Mesendoderm (in vitro differentiated cells): ENCODE measurements at regions not wholly inside any gene's neighbourhood (a gene's known extent, or its start where the extent isn't known, plus 50 kb on each side); places are given as distances from the start of the nearest gene placed in this dataset.

Source experiments
- DNase-seq: peaks from one replicate; pipeline ENCODE4 v3.0.0; 2013
- H2AK5ac ChIP-seq: 2 replicates; pipeline ENCODE4 v1.6.1; 2013; ENCODE audit warnings: low read length, inconsistent platforms
- H2BK120ac ChIP-seq: 2 replicates; pipeline ENCODE4 v1.6.1; 2013; ENCODE audit warnings: low read depth, mild to moderate bottlenecking, low read length, moderate library complexity, mixed read lengths
- H2BK15ac ChIP-seq: replicated peaks from 2 replicates; pipeline ENCODE4 v1.6.1; 2013; ENCODE audit warnings: low read depth, mild to moderate bottlenecking, moderate library complexity
- H2BK5ac ChIP-seq: 2 replicates; pipeline ENCODE4 v1.6.1; 2013; ENCODE audit warnings: low read length, inconsistent platforms
- H3K18ac ChIP-seq: 2 replicates; pipeline ENCODE4 v1.6.1; 2013; ENCODE audit warnings: mild to moderate bottlenecking, low read length, mixed read lengths
- H3K23ac ChIP-seq: one replicate; pipeline ENCODE4 v1.6.1; 2013; ENCODE audit warnings: low read length
- H3K27ac ChIP-seq: 2 replicates; pipeline ENCODE4 v1.5.1; 2013; ENCODE audit warnings: low read depth, mild to moderate bottlenecking, inconsistent platforms, low read length, moderate library complexity
- H3K27me3 ChIP-seq: 2 replicates; pipeline ENCODE4 v1.6.1; 2013; ENCODE audit warnings: low read length, control low read depth, mild to moderate bottlenecking, inconsistent platforms; ENCODE audit not compliant: insufficient read depth, poor library complexity
- H3K36me3 ChIP-seq: 2 replicates; pipeline ENCODE4 v1.6.1; 2013; ENCODE audit warnings: low read length, inconsistent platforms; ENCODE audit not compliant: control insufficient read depth, insufficient read depth
- H3K4ac ChIP-seq: one replicate; pipeline ENCODE4 v1.6.1; 2013; ENCODE audit warnings: low read depth, mild to moderate bottlenecking, low read length, moderate library complexity
- H3K4me1 ChIP-seq: 2 replicates; pipeline ENCODE4 v1.6.1; 2013; ENCODE audit warnings: low read depth, low read length, inconsistent platforms; ENCODE audit not compliant: control insufficient read depth
- H3K4me2 ChIP-seq: 2 replicates; pipeline ENCODE4 v1.6.1; 2013; ENCODE audit warnings: low read length
- H3K4me3 ChIP-seq: 2 replicates; pipeline ENCODE4 v1.5.1; 2013; ENCODE audit warnings: mild to moderate bottlenecking, low read length
- H3K56ac ChIP-seq: one replicate; pipeline ENCODE4 v1.6.1; 2013; ENCODE audit warnings: low read length
- H3K79me1 ChIP-seq: 2 replicates; pipeline ENCODE4 v1.6.1; 2013; ENCODE audit warnings: low read length, inconsistent platforms
- H3K79me2 ChIP-seq: 2 replicates; pipeline ENCODE4 v1.6.1; 2013; ENCODE audit warnings: mild to moderate bottlenecking, low read length; ENCODE audit not compliant: control insufficient read depth, insufficient read depth
- H3K9ac ChIP-seq: 2 replicates; pipeline ENCODE4 v1.6.1; 2013; ENCODE audit warnings: low read length, inconsistent platforms
- H4K5ac ChIP-seq: one replicate; pipeline ENCODE4 v1.6.1; 2013; ENCODE audit warnings: low read length
- H4K8ac ChIP-seq: one replicate; pipeline ENCODE4 v1.6.1; 2013; ENCODE audit warnings: low read depth, mild to moderate bottlenecking, control low read depth, low read length, moderate library complexity
- WGBS: extraction: QIAGEN DNeasy Blood & Tissue Kit; methylation state at CpG from one replicate; pipeline ENCODE4 v1.1.7; 2013; ENCODE audit warnings: low lambda C conversion rate, missing lambda C conversion rate; ENCODE audit not compliant: insufficient coverage; ENCODE audit errors: extremely low coverage; 5-methylcytosine and 5-hydroxymethylcytosine counted together

DNA sequence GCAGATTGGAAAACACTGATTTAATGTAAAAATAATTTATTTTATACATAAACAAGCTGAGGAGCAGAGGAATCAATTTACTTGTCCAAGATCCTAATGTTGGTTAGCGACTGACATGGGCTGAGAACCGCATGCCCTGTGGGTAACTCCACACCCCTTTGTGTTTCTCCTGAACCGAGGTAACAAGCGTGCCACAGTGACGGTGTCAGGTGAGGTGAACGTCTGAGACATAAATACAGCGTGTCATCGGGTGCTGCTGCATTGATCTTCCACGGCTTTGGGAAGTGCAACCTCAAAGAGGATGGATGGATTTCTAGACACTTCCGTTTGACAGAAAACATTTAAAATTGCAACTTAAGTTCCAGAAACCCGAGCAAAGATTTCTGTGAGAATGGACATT is 386.8 kb upstream of the ADARB2 start:
- H3K18ac ChIP-seq, result no peak overlapping the region
- H3K4me3 ChIP-seq, result no peak overlapping the region
- no peak overlapping the region for H2BK120ac ChIP-seq
- no peak overlapping the region for H3K9ac ChIP-seq
- H2AK5ac ChIP-seq, result no peak overlapping the region
- H2BK5ac ChIP-seq, result no peak overlapping the region
- H4K8ac ChIP-seq, result no peak overlapping the region
- no peak overlapping the region for H3K4ac ChIP-seq
- H4K5ac ChIP-seq, result no peak overlapping the region
- no CpG with 5 or more reads among the region's 11 CpGs for WGBS
- H3K4me2 ChIP-seq, result no peak overlapping the region
- no peaks in the 10 kb centered on the region for H3K27me3 ChIP-seq
- no peaks in the 10 kb centered on the region for H3K79me2 ChIP-seq
- no peak overlapping the region for H3K27ac ChIP-seq
- H3K79me1 ChIP-seq, result no peaks in the 10 kb centered on the region
- H3K36me3 ChIP-seq, result no peaks in the 10 kb centered on the region
- no peaks in the 10 kb centered on the region for H3K4me1 ChIP-seq
- H2BK15ac ChIP-seq, result no peak overlapping the region
- H3K56ac ChIP-seq, result no peak overlapping the region
- DNase-seq, result no peak
- no peak overlapping the region for H3K23ac ChIP-seq

DNA sequence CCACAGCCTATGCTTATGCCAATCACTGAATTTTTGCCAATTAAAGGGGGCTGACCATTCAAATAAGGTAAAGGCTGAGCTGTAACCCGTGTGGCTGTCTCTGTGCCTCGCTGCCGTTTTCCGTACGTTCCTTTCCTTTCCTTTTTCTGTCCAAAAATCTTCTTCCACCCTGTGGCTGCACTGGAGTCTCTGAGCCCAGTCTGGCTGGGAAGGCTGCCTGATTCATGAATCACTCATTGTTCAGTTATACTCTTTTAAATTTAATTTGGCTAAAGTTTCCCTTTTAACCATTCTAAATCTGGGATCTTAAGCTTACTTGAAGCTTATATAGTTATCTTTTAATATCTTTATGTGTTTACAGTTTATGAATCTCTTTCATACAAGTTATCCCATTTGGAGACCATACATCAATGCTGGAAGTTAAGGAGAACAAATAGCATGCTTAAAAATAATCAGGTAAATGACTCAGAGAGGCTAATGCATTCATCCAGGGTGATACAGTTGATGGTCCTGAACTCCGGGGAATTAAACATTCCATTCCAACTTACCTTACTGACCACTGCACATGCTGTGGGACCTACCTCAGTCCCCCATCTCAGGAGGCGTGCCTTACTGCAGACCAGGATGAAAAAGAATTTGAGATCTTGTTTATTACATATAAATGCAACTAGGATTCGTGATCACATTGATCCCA is 385.3 kb upstream of the ADARB2 start:
- no peak overlapping the region for H3K4ac ChIP-seq
- no peak overlapping the region for H2BK5ac ChIP-seq
- H3K79me2 ChIP-seq, result no peaks in the 10 kb centered on the region
- no peak overlapping the region for H4K8ac ChIP-seq
- no peaks in the 10 kb centered on the region for H3K4me1 ChIP-seq
- H2BK120ac ChIP-seq, result no peak overlapping the region
- no CpG with 5 or more reads among the region's 8 CpGs for WGBS
- H3K4me3 ChIP-seq, result no peak overlapping the region
- H3K9ac ChIP-seq, result no peak overlapping the region
- no peak overlapping the region for H3K4me2 ChIP-seq
- DNase-seq, result no peak
- no peak overlapping the region for H4K5ac ChIP-seq
- no peak overlapping the region for H3K23ac ChIP-seq
- no peaks in the 10 kb centered on the region for H3K27me3 ChIP-seq
- H3K36me3 ChIP-seq, result no peaks in the 10 kb centered on the region
- H3K18ac ChIP-seq, result no peak overlapping the region
- H2AK5ac ChIP-seq, result no peak overlapping the region
- no peak overlapping the region for H3K56ac ChIP-seq
- no peaks in the 10 kb centered on the region for H3K79me1 ChIP-seq
- no peak overlapping the region for H2BK15ac ChIP-seq
- no peak overlapping the region for H3K27ac ChIP-seq

- Histone ChIP-seq H3K4me2 (no peak overlapping the region), H3K79me2 (no peaks in the 10 kb centered on the region), H3K36me3 (no peaks in the 10 kb centered on the region), H2BK5ac (no peak overlapping the region), H3K4me1 (no peaks in the 10 kb centered on the region), H3K9ac (no peak overlapping the region), H3K56ac (no peak overlapping the region), H3K23ac (no peak overlapping the region), H3K27me3 (no peaks in the 10 kb centered on the region), H2BK120ac (no peak overlapping the region), H2AK5ac (no peak overlapping the region), H3K79me1 (no peaks in the 10 kb centered on the region), H3K27ac (no peak overlapping the region), H4K5ac (no peak overlapping the region), H3K4ac (no peak overlapping the region), H4K8ac (no peak overlapping the region), H2BK15ac (no peak overlapping the region), H3K4me3 (no peak overlapping the region), H3K18ac (no peak overlapping the region)
- no peak for DNase-seq
- WGBS, result no CpG with 5 or more reads among the region's 5 CpGs
Measured at GRCh38 chr10:2121929-2122328, 384.6 kb upstream of the ADARB2 start.

DNA sequence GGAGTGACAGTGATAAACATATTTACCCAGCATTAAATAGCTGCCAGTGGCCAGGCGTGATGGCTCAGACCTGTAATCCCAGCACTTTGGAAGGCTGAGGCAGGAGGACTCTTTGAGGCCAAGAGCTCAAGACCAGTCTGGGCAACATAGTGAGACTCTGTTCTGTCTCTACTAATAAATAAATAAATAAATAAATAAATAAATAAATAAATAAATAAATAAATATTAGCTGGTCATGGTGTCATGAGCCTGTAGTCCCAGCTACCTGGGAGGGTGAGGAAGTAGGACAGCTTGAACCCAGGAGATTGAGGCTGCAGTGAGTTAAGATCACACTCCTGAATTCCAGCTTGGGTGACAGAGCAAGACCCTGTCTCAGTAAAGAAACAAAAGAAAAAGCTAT is 384.0 kb upstream of the ADARB2 start:
- Histone ChIP-seq H3K27me3 (no peaks in the 10 kb centered on the region), H3K4me1 (no peaks in the 10 kb centered on the region), H3K23ac (no peak overlapping the region), H4K8ac (no peak overlapping the region), H3K4me3 (no peak overlapping the region), H3K4me2 (no peak overlapping the region), H3K79me1 (no peaks in the 10 kb centered on the region), H3K27ac (no peak overlapping the region), H3K18ac (no peak overlapping the region), H3K4ac (no peak overlapping the region), H2AK5ac (no peak overlapping the region), H3K56ac (no peak overlapping the region), H3K36me3 (no peaks in the 10 kb centered on the region), H3K9ac (no peak overlapping the region), H2BK15ac (no peak overlapping the region), H2BK5ac (no peak overlapping the region), H4K5ac (no peak overlapping the region), H2BK120ac (no peak overlapping the region), H3K79me2 (no peaks in the 10 kb centered on the region)
- no CpG with 5 or more reads among the region's 1 CpG for WGBS
- no peak for DNase-seq

DNA sequence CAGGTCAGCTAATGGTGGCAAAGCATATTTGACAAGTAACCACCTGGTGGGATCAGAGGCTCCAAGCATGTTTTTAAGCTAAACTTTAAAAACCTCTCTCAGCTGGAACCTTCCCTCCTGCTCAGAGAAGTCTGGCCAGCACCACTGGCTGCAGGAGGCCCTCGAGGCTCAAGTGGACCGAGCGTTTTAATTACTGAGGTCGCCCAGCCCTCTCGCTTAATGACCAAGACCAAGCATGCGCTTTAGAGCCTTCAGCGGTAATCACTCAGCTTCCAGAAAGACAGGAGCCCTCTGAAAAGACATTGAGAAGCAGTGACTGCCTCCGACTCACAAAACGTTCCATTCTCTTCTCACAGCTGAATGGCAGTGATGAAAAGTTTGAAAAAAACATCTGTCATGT is 383.4 kb upstream of the ADARB2 start:
- Histone ChIP-seq H3K27me3 (no peaks in the 10 kb centered on the region), H3K4me3 (no peak overlapping the region), H3K4me1 (no peaks in the 10 kb centered on the region), H2AK5ac (no peak overlapping the region), H3K79me1 (no peaks in the 10 kb centered on the region), H3K4me2 (no peak overlapping the region), H3K27ac (no peak overlapping the region), H4K5ac (no peak overlapping the region), H3K56ac (no peak overlapping the region), H3K36me3 (no peaks in the 10 kb centered on the region), H2BK5ac (no peak overlapping the region), H3K4ac (no peak overlapping the region), H3K18ac (no peak overlapping the region), H3K9ac (no peak overlapping the region), H3K79me2 (no peaks in the 10 kb centered on the region), H3K23ac (no peak overlapping the region), H2BK120ac (no peak overlapping the region), H4K8ac (no peak overlapping the region), H2BK15ac (no peak overlapping the region)
- WGBS, result no CpG with 5 or more reads among the region's 9 CpGs
- no peak for DNase-seq

DNA sequence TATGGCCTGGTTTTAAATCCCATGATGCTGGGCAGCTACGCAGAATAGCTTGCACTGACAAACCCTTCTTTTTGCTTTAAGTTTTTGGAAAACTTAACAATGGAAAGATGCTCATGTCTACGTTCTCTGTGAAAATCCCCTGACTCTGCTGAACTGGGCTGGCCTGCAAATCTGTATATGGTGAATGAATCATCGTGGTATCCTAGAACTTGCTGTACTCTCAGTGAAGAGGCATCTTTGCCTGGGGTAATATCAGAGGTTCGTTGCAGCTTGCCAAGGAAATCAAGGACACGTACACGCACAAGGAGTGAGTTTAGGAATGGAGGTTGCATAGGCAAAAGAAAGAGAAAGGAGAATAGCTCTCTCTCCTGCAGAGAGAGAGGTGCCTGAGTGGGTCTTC is 382.0 kb upstream of the ADARB2 start:
- no peak overlapping the region for H2BK120ac ChIP-seq
- no peak for DNase-seq
- no peak overlapping the region for H3K27ac ChIP-seq
- H4K5ac ChIP-seq, result no peak overlapping the region
- H3K4me3 ChIP-seq, result no peak overlapping the region
- no peak overlapping the region for H3K4ac ChIP-seq
- no peak overlapping the region for H3K56ac ChIP-seq
- no peaks in the 10 kb centered on the region for H3K27me3 ChIP-seq
- H2BK15ac ChIP-seq, result no peak overlapping the region
- H3K18ac ChIP-seq, result no peak overlapping the region
- no peaks in the 10 kb centered on the region for H3K79me2 ChIP-seq
- no peak overlapping the region for H3K23ac ChIP-seq
- H3K36me3 ChIP-seq, result no peaks in the 10 kb centered on the region
- no peak overlapping the region for H3K9ac ChIP-seq
- H3K4me2 ChIP-seq, result no peak overlapping the region
- H4K8ac ChIP-seq, result no peak overlapping the region
- no peak overlapping the region for H2AK5ac ChIP-seq
- H2BK5ac ChIP-seq, result no peak overlapping the region
- no peaks in the 10 kb centered on the region for H3K79me1 ChIP-seq
- H3K4me1 ChIP-seq, result no peaks in the 10 kb centered on the region
- no CpG with 5 or more reads among the region's 6 CpGs for WGBS
